ENCODE measurements at regions not wholly inside any gene's neighbourhood (a gene's known extent, or its start where the extent isn't known, plus 50 kb on each side); places are given as distances from the start of the nearest gene placed in this dataset.

DNA sequence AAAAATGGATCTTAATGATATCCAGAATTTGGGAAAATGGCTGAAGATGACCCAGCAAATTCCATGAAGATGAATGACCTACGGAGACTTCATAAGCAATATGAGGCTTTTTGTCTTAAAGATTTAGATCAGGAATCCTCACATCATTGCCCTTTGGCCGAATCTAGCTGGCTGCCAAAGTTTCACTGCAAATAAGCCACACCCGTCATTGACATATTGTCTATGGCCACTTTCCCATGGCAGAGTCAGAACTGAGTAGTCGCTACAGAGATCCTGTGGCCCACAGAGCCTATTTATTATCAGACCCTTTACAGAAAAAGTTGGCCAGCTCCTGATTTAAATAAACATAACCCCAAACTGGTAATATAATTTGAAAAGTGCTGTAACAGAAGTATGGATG, 307.4 kb upstream of the RARB start:
- no peak for DNase-seq

DNA sequence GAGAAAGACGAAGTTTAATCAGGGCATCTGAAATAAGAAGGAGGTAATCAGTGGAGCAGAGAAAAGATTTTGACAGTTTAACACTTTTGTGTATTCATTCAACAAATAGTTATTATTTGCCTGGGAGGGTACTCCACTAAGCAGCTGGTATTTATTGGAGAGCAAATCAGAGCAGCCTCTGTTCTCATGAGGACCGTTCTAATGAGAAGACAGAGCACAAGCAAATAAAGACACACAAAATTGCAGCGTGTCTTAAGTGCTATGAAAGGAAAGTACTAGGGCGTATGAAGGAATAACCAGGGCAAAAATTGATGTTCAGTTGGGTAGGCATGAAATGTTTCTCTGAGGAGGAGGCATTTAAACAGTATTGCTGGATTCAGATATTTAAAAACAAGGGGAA, 302.9 kb upstream of the RARB start:
- DNase-seq, result no peak

DNA sequence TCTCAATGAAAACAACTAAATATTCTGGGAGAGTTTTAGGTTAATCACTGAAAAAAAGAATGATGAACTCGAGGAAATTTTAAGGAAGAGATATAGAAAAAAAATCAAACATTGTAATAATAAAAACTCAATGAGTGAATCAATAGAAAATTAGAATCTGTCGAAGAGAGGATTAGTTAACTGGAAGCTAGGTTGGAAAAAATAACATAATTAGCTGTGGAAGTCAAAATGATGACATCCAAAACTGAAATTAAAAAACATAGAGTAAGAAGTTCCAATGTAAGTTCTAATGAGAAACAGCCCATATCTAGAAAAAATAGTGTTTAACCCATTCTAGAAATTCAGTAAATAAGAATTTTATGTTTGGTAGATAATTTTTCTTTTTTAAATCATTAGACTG, 299.3 kb upstream of the RARB start:
- DNase-seq, result no peak

DNA sequence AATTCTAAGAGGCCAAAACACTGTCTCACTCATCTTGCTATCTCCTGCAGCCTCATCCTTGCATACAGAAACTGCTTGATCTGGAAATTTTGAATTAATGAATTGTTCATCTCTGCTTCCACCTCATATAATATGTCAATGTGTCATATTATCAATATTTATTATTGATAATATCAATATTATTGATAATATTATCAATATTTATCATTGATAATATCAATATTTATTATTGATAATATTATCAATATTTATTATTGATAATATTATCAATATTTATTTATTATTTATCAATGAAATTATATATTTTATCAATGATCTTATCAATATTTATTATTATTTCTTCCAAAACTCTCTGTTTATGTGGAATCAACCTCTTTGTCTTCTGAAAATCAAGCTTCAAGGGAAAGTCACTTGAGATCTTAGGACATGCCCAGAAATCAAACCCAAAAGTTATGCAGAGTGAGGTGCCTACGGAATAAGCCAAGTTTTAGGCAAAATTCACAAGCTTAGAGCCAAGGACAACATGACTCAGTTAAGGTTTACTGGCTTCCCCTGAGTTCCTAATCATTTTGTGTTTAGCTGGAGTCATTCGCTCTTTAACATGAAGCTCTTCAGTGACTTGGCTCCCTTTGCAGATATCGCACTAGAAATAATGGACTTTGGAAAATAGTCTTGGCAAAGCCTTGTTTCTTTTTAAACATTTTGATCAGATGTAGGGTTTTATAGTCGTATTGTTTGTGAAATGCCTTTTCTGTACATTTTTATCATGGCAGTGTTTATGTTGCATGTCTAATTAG, 297.1 kb upstream of the RARB start:
- DNase-seq, result no peak

DNA sequence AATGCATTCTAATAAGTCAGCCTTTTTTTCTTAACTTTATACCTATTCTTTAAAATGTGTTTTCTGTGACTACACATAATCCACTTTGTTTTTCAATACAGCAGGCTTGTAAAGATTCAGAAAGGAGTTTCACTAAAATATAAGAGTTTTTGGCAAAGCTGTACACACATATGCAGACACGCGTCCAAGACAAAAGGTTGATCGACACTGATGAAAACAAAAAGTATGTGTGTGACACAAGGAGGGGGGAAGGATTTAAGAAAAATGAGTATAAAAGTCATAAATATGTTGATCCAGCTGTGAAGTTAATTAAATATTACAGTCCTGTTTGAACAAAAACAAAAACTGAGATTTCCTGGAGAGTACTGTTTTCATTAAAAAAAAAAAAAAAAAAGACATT, 294.5 kb upstream of the RARB start:
- no peak for DNase-seq

DNA sequence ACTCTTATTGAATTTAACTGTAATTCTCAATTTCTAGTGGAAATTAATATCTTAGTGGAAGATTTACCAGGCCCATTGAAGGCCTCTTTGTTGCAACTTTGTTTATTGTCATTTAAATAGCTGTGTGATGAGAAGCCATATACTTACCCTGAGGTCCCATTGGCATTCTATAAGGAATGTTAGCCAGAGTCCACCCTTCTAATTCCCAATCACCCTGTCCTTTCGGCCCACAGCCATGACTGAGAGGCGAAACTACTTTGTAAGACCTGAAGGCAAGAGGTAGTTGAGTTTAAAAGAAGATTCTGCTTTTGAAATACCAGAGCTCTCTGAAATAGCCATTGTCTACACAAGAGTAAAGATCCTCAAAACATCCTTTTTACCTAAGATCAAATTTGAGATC, 290.5 kb upstream of the RARB start:
- no peak for DNase-seq

DNA sequence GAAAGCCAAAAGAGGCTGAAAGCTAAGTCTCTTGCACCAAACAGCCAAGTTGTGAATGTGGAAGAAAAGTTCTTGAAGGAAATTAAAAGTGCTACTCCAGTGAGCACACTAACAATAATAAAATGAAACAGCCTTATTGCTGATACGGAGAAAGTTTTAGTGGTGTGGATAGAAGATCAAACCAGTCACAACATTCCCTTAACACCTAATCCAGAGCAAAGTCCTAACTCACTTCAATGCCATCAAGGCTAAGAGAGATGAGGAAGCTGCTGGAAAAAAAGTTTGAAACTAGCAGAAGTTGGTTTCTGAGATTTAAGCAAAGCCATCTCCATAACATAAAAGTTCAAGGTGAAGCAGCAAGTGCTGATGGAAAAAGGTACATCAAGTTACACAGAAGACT, 288.8 kb upstream of the RARB start:
- no peak for DNase-seq

DNA sequence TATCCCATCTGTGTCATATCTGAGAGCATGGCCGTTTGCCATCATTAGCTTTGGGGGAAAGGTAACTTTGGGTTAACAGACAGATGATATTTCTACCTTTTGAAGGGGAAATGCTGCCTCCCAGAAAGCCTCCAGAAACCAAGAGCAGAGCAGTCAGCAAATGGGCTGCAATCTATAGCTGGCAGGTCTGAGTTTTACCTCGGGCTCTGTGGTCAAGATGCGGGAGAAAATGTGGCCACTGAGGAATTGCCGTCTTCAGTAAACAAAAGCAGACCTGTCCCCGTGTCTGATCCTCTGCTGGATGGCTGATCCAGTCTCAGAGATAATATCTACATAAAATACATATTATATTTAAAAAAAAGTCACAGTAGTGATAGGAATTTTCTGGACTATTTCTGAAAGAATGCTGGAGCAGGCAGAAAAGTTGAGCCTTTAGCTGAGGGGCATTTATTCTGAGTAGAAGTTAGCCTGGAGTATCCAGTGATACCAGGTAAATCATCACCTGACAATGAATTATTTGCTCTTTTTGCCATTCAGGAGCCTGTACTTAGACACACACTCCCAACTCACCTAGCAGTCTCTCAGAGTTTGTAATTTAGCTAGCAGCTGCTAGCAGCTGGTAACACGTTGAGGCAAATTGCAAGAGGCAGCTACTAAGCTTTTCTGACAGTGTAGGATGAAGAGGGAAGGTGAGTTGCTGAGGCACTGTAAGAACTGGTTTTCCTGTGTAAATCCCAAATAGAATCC, 285.3 kb upstream of the RARB start:
- DNase-seq, result no peak

DNA sequence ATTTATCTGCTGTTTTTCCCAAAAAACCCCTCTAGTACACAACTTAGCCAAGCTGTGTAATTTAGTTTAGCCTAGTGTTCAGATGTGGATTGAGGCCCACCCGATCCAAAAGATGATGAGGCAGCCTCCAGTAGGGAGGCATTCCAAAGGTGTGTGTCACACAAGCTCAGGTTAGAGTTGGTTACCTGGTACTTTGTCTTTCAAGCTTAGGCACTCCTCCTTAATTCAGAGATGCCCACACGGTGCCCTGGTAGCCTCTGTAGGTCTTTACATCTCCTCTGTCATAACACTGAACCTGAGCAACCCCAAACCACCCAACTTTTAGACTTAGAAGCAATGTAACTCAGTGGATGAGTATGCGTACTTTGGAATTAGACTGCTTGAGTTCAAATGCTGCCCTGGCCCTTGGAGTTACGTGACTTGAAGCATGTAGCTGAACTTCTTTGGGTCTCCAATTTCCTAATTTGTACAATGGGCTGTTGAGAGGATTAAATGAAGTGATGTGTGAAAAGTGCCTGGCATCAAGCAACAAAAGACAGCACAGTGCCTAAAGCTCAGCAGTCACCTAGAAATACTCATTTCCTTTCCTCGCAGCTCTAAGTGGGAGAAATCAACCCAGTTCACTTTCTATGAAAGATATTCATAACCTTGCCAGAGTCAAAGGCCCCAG, 284.6 kb upstream of the RARB start:
- DNase-seq, result no peak

DNA sequence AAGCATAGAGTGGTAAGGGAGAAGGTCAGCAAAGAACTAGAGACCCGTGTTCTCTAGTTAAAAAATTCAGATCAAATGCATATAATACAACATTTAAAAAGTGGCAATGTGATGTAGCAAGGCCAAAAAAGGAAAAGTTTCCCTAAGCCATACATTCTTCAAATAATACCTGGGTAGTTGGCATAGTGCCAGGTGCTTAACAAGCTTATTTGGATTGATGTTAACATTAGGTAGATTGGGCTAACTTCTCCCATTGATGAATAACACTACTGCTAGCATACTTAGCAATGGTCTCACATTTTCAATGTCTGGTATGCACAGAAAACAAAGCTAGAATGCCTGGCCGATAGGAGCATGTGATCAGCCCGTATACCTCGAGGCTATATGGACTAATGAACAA, 283.6 kb upstream of the RARB start:
- DNase-seq, result no peak

DNA sequence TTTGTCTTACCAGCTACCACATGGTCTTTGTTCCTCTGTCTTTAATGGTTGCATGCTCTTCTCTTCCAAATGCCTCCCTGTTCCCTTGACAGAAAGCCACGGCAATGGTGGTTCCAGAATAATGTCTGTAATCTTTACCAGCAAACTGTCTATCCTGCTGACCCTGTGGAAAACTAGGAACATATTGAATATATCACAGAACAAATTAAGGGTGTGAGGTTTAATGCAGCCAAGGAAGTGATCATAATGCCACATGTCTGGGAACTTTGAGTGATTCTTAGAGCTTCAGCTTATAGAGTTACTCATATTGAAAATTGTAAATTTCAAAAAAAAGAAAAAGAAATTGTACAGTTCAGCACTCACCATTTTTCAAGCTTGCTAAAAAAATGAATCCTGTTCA, 282.9 kb upstream of the RARB start:
- DNase-seq, result no peak

DNA sequence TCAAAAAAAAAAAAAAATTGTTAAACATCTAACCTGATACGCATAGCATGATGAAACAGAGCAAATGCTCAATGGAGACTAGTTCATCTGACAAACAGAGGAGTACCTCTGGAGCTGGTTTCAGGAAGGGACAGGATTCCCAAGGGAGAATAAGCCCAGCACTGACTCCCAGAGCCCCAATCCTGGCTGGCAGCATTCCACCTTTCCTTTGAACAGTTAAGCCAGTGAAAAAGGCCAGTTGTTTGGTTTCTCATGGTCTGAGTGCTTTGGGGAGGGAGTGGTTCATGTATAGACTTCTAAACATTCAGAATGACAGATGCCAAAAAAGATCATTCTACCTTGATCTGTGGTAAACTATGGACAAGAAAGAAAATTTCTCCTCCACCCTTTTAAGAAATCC, 277.9 kb upstream of the RARB start:
- DNase-seq, result no peak

DNA sequence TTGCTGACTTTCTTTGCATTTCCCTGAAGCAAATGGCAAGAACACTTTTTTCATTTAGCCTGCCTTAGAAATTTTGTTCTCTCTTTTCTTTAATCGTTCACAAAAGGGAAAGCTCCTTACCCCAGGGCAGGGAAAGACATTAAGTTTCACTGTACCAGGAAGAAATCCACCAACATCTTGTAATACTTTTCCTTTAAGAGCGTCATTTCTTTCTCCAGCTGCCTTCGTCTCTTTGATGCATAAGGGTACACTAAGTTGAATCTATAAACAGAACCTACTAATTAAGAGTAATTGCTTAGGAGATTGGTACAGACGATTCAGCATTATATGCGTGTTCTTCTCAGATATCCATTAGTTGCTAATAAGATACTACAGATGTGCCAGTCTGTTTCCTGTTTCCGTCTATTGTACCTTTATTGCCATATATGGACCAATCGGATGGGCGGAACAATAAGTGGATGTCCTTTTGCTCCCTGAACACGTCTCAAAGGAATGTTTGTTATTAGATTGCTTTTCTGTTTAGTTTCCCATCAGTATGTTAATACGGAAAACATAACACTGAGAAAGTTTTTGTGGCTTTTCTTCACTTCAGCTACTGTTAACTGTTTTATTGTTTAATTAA, 276.7 kb upstream of the RARB start:
- DNase-seq, result no peak

DNA sequence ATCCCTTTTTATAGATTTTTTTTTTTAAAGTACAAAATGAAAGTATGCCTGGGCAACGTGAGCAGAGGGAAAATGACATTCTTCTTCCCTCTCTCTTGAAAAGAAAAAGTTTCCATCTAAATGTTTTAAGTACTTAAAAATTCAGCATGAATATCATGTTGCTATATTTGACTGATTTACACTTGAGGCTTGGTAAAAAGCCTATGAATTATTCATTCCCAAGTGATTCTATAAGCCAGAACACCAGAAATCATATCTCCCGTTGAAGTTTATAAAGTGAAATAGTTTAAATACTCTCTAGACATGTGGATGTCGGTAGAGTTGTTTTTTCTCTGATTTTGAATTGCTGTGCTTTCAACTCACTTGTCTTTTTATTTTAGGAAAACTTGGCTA, 276.2 kb upstream of the RARB start:
- no peak for DNase-seq

DNA sequence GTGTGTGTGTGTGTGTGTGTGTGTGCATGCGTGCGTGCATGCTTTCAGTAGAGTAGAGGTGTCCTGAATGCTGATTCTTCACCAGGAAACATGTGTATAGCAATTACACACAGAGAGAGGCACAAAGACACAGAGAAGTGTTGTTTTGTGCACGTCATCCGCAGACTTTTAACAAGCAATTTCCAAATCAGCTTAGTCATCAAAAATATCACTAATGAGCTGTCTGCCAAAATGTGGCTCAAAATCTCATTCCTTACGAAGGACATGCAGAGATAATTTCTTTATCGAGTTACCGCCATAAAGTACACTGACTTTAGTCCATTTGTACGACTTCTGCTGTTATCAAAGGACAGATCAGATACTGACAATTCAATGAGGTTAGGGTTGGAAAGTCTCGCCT, 274.9 kb upstream of the RARB start:
- no peak for DNase-seq

DNA sequence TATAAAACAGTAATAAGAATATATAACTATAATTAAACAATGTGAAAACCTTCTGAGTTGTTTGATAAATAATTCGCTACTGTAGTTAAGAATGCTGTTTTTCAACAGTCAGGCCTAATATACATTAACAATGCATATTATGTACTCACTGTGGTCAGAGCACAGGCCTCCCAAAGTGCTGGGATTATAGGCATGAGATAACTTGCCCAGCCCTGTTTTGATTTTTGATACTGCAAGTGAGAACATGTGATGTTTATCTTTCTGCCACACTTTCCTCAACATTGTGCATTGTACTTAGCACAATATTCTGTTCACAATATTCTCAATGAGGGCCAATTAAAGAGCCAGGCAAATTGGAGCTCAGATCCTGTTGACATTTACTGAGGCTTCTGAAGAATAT, 274.5 kb upstream of the RARB start:
- DNase-seq, result no peak

DNA sequence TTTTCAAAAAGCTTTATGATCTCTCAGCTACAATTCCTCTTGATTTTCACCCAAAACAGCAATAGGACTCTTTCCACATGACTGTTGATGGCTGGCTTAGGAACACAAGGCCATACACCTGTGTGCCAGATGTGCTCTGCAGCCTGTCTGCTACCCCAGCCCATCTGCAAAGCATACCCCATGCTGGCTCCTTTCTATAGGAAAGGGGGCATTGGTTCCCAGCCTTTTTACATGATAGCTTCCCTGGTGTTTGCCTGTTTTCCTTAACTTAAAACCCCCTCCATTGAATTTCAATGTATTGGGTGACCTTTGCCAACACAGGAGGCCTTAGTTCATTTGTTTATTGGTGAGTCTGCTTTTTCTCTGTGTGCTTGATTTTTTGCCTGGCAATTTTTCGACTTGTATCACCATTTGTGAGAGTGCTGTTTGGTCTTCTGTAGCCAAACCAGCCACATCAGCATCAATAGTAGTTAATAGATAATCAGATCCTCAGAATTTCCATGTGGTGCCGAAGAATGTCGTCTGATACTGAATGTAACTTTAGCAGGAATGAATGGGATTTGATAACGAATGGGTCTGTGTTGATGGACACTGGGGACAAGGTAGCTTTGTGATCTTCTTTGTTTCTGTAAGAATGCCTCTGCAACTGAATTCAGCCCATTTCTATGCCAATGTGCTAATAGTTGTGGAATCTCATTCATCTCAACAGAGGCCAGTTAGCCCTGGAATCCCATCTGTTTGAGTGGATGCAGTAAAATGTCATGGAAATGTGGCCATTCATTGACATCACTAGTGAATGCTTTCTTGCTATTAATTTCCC, 272.2 kb upstream of the RARB start:
- no peak for DNase-seq

DNA sequence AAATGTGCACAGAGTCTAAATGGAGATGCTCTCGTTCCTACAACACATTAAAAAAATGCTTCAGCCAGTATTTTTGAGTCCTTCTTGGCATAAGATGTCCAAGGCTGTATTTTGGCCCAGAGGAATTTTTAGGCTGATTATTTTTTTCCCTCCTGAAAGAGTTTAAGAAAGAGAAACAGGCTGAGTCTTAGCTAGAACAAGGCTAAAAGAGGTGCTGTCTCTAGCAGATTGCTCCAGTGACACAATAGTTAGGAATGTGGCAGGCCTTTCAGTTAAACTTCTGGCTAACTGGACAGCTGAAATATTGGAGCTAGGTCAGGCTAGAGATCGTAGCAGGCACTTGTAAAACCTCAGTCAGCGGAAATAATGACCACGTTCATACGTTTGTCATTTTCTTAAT, 271.4 kb upstream of the RARB start:
- no peak for DNase-seq

DNA sequence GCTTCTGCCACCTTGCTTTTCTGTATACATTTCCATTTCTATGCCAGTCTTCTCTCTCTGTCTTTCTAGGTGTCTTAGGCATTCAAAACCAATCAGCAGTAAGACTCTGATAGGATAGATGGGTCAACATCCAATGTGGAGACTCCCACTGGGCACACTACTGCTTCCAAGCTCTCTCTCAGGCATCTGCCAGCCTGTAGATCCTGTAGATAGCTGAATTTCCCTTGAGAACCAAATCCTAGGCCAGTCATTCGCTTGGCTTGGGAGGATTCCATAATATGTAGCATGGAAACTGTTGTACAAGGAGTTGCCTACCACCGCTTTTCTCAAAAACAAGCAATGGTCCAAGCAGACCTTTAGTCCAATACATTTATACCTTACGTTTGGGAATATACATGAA, 262.8 kb upstream of the RARB start:
- DNase-seq, result no peak

DNA sequence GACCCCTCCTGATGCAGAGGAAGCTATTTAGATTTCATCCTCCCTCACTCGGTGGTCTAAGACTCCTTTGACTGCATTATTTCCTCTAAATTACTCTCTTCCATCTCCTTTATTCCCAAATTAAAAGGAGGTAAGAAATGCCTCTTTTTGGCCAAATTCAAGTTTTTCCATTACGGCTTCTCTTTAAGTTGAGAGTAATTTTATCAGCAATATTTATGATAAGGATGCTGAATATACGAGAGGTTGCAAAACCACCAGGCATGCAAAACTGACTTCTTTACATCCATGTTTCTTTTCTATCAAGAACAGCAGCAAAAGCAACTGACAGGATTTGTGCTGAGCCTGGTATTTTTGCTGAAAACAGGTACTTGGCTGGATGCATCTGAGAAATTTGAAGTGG, 262.0 kb upstream of the RARB start:
- no peak for DNase-seq

DNA sequence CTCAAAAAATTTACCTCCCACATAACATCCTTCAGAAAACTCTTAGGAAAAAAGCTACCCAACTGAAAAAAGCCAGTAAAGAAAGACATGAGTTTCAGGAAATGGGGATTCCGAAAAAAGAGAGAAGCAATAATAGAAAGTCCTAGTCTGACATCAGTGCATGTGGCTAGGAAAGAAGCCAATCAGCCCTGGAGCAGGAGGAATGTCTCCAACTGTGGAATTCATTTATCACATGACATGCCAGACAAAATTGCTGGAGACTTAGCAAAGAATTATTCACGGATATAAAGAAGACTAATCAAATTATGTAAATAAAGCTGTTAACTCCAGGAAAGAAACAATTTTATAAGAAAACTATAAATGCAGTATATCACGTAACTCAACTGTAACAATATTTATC, 258.9 kb upstream of the RARB start:
- no peak for DNase-seq

DNA sequence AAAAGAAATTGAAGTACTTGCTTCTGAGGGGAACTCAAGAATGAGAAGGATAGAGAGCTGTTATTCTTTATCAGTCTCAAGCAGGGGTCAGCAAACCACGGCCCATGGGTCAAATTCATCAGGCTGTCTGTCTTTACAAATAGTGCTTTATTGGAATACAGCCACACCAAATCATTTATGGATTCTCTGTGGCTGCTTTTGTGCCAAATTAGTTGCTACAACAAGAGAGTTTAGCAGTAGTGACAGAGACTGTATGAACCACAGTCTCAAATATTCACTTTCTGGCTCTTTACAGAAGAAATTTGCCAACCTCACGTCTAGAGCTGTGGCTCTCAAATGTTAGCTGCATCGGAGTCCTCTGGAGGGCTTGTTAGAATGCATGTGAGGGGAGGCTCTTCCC, 258.0 kb upstream of the RARB start:
- DNase-seq, result no peak

All from CD4-positive, alpha-beta T cell treated with Interleukin-4 for 1 hour (primary cell).